G401 (cell line): ENCODE measurements at regions not wholly inside any gene's neighbourhood (a gene's known extent, or its start where the extent isn't known, plus 50 kb on each side); places are given as distances from the start of the nearest gene placed in this dataset.

ENCODE experiments used
- DNase-seq: peaks from one replicate; pipeline ENCODE4 v3.0.0-alpha.2; 2015; ENCODE audit warnings: low spot score
- in situ Hi-C: cut with HindIII; loops from 2 replicates; pipeline ENCODE4 v1.10.0; 2016; ENCODE audit warnings: low sequenced_read_pairs, mixed read lengths

DNA sequence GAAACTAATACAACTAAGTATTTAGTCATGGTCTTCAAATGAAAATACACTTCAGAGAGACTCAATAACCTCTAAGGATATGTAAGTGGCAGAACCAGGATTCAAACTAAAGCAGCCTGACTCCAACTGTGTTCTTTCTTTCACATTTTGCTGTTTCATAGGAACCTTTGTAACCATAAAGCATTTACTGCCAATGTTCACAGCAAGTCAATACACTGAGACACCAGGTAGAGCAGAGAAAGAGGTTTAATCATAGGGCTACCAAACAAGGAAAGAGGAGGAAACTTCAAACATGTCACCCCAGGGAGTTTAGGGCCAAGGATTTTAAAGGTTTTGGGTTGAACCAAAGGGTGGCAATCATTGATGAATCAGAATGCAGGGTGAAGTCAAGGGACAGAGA lies 263.1 kb upstream of the PTGER4 start:
- in situ Hi-C loops, result no loop called here
- DNase-seq, result no peak

DNA sequence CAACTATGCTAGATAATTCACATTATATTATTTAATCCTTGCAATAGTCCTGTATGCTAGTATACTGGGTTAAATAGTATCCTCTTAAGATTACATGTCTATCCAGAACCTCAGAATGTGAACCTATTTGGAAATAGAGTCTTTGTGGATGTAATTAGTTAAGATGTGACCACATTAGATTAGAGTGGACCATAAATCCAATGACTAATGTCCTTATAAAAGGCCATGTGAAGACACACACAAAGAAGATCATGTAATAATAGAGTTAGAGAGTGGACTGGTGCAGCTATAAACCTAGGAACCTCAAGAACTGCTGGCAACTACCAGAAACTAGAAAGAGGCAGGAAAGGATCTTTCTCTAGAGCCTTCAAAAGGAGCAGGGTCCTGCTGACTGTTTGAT lies 263.6 kb upstream of the PTGER4 start:
- DNase-seq, result no peak
- in situ Hi-C loops, result no loop called here

DNA sequence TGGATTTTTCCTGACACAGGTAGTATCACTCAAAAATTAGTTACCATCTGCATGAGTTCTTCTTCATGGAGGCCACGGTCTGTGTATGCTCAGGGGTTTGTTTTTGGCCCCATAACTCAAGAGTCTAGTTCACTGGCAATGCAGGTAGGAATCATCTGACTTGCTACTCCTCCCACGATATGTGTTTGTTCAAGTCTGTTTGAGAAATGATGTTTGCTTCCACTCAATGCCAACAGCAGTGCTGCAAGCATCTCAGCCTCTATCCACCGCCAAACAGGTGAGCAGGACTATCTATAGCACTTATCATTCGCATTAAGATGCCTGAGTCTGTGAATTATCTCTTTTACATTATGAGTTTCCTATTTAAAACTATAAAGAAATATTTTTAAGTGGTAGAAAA lies 264.8 kb upstream of the PTGER4 start:
- no peak for DNase-seq
- in situ Hi-C loops, result no loop called here

DNA sequence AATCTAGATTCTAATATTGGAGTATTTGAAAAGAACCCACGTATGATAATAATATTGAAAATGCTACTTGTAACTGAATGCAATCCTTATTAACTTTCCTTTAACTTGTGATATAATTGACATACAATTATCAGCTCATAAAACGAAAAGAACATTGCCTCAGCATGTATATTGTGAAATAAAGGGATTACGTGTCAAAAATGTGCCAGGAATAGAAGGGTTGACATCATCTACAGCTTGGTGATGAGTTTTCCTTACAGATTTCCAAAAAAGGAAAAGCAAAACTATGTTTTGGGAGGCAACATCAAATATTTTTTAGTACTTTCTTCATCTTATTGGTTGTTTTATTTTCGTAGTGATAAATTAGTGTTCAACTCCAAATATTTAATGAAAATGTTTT lies 266.0 kb upstream of the PTGER4 start:
- in situ Hi-C loops, result no loop called here
- DNase-seq, result no peak

DNA sequence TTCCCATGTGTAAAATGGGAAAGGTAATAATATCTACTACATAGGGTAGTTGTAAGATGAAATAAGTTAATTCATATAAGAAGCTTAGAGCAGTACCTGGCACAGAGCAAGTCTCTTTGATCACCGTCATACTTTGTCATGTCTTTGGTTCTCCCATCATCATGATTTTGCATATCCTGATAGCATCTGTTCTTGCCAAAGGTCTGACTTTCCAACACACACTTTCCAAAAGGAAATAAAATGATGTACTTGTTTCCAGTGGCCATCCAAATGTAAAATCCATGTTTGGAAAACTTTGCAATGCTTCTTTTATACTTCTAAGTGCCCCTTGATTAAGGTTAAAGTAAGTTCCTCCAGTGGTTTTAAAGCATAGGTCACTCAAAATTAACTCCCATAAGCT lies 266.9 kb upstream of the PTGER4 start:
- in situ Hi-C loops, result no loop called here
- no peak for DNase-seq

DNA sequence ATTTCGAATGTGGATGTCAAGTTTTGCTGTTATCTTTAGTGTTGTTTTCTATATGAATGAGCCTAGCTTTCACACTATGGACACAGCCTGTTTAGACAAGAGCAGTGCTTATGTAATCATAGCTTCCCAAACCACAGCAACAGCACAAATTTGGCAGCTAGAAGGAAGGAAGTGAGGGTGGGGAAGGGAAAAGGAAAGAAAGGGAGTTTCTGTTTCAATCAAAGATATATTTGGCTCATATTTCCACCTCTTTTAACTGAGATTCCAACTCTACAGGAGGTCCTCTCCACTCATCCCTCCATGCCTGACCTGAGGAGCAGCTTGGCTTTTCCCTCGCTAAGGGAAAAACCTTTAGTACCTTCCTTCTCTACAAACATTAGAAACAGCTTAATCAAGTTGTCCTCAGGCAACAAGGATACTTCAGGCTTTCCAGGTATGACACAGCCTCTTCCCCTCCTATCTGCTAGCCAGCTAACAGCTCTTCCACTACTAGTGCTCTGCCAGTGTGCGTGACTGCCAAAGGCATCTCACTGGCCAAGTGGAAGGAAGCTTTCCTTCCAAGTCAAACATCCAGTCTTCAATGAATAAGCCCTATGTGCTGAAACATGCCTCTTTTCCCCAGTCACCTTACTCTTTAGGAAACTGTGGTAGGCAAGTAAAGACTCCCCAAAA lies 268.6 kb upstream of the PTGER4 start:
- in situ Hi-C loops, result no loop called here
- DNase-seq, result no peak

DNA sequence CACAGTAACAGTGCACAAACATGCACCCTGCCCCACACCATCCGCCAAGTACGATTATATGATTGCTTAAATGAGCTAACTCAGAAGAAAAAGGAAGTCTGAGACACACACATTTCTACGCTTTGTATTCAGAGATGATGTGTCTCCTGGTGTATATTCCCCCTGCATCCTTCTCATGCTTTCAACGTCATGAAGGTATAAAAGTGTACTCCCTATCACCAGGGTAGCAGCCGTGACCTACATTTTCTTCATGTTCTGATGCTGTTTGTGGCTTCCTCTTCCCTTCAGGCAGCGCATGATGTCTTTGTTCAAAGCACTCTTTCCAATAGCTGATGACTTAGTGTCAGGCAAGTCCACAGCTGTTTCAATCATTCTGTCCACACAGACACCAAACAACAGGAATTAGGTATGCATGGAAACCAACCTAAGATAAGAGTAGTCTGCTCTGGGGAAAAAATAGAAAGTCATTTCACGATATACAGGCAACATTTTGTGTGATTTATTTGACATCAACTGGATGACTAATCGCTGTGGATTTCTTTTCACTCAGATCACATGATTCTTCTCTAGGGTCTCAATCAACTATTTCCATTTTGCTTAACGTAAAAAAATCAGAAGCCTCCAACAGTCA lies 269.4 kb upstream of the PTGER4 start:
- no peak for DNase-seq
- in situ Hi-C loops, result no loop called here

DNA sequence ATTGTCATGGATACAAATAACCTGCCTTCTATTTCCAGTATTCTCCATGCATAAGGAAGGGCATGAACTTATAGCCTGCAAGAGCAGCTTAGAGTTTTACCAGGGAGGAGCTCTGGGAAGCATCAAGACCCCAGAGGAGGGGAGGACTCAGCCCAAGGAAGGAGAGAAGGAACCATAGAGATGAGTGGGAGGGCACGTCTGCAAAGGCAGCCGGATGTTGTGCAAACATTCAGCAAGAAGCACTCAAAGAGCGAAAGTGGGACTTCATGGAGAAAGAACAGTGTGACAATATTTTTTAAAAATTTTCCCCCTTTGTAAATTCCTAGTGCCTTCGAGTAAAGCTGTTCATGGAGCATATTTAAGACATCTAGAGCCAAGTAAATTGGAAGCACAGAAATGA lies 270.1 kb upstream of the PTGER4 start:
- in situ Hi-C loops, result no loop called here
- DNase-seq, result no peak

DNA sequence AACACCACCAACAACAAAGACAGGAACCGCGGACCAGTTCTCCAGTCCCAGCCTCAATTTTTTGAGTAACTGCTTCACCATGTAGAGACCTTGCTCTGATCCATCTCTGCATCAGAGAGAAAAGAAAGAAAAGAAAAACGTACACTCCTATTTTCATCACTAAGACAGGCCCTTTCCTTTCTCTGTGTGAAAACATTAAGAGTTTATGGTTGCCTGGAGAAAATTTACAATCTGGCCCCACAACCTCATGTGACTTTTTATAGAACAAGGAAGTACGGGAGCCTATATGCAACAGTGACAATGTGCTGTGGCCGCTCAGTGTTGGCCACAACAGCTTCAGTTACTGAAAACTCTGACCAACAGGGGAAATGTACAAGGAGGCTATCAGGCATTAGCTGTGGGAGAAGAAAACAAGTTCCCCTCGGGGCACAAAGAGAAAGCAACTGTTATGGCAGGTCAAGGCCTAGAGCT lies 272.9 kb upstream of the PTGER4 start:
- in situ Hi-C loops, result no loop called here
- DNase-seq, result no peak

DNA sequence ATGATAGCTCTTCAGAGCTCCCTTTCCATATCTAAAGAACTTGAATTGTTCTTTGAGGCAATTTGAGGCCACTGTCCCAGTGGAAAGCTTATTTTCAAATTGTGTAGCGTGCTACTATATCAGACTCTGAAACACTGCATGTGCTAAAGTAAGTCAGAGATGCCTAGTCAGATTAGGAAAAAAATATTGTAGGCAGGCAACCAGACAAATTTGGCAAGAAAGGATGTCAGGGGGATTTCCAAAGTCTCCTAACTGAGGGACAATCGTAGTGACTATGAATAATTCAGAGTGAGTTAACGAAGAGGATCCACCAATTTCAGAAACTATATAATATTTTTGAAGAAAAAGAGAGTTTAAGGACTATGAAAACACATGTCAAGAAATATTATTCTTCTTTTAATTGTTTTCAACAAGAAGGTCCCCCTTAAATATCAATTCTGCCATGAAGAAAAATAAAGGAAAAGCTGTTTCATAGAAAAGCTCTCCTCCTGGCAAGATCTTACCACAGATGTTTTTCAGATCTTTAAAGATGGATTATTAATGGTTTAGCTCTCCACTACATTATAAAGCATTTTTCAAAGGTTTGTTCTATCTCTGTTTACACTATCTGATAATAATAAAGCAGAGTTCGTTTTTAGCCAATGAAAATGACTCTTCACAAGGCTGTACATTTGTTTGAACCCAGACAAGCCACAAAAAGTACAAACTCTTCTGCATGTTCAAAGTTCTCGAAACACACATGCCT lies 273.5 kb upstream of the PTGER4 start:
- in situ Hi-C loops, result no loop called here

DNA sequence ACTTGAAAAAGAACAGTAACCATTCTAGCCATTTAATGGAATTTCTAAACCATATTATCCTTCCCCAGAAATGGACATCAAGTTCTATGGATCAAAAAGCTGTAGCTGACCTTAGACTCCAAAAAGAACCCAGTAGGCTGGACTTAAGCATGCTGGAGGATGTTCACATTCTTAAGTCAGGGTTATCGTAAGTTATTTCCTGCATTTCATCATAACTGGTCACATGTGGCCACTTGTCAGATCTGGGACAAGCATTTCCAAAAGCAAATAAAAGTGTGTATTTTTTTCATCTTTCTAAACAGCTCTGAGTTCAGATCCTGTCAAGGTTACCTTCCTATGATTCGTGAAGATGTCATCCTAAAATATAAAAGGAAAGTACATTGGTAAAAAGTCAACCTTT lies 274.5 kb upstream of the PTGER4 start:
- DNase-seq, result no peak
- in situ Hi-C loops, result no loop called here

More for the DNA sequence above, 273.5 kb upstream of the PTGER4 start:
- no peak for DNase-seq

DNA sequence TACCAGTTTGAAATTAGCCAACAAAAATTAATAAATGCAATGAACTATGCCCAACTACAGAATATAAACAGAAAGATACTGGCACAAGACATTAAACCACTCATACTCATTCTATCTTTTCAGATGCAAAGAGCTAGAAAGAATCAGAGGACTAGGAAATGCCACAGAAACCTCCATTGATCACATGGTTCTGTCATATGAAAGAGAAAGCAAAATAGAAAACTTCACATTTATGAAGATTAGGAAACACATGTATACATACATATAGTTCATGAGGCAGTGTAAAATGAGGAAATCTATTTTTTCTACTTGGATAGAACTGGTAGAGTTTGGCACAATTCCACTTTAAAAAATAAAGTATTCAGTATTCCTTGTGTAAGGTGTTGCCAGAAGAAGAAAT lies 275.1 kb upstream of the PTGER4 start:
- in situ Hi-C loops, result no loop called here
- no peak for DNase-seq

DNA sequence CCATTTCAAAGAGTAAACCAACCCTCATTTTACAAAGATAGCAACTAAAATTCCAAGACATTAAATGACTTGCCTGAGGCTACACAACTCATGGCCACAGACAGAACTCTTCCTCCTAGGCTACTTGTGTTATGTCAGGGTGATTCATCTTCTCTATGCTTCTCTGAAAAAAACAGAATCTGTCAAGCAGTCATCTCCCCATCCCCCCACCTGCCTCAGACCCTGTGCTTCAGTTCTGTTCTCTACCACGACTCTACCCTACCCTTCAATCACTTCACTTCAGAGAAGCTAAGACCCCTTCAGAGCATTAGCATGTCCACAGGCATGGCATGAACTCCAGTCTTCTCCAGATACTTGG lies 277.7 kb upstream of the PTGER4 start:
- no peak for DNase-seq
- in situ Hi-C loops, result no loop called here

DNA sequence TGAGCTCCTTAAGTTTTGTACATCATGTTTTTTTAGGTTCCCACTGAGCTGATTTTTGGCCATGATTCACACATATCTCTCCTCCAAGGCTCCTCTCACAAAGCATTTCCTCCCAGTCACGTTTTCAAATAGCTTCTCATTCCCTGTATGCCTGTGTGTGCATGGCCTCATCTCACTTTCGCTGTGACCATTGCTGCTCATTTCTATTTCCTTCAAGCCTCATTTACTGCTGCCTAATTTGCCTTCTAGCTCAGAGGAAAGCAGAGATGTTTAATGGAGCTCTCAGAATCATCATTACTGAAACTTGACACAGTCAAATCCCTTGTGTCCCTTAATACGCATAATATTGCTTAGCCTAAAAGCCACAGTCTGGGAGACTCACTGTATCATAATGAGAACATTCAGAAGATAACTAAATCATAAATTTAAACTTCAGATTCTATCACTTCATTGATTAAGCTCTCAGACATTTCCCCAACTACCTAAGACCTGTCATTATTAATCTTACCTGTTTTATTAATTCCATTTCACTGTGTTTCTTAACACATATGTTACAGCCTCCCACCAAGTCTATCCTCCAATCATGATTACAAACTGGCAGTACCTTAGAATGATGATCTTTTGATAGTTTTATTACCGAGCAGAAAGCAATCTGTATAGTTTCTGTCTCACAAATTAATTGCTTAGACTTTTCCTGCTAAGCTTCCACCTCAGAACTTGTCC lies 278.3 kb upstream of the PTGER4 start:
- DNase-seq, result no peak
- in situ Hi-C loops, result no loop called here

DNA sequence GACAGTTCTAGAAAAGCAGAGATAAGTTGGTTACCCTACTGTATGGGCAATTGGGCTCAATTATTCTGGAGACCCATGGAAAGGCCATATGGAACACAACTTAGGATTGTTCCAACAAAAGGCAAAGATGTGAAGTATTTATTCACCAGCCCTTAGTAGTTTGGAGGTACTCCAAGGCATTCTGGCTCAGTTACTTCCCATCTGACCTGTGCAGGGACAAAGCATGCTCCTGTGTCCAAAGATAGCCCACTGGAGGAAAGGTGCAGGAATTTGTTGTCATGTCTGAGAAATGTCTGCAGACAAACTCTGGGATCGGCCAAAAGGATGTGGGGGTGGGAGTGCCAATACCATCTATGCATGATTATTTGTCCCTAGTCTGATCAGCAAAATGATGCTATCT lies 279.5 kb upstream of the PTGER4 start:
- no peak for DNase-seq
- in situ Hi-C loops, result no loop called here

DNA sequence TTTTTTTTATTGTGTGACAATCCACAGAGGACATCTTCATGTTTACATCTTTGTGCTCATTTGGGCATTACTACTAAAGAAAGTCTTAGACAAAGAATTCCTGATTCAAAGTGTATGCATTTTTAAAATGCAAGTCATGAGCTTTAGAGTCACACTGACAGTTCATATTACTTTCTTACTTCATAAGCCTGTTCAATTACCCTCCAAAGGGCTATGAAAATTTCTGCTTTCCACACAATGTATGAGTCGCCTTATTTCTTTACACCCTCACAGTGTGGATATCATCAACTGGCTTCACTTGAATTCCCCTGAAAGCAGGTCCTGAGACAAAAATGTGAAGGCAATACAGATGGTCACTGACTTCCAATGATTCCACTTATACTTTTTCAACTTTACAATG lies 280.4 kb upstream of the PTGER4 start:
- DNase-seq, result no peak
- in situ Hi-C loops, result no loop called here

DNA sequence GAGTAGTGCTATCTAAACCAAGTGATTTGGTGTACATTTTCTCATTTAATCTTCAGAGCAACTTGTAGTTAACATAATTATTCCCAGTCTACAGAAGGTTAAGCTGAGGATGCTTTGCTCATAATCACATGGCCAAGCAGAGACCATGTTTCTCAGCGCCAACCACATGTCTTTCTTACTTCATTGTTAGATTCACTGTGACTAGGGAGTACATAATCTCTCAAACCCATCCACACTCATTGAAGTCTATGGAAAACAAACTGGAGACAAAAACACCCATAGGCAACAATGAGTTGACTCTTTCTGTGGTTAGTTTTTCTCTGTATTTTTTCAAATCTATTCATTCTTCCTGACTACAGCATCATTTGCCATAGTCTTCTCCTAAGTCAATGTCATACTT lies 281.7 kb upstream of the PTGER4 start:
- no peak for DNase-seq
- in situ Hi-C loops, result no loop called here

DNA sequence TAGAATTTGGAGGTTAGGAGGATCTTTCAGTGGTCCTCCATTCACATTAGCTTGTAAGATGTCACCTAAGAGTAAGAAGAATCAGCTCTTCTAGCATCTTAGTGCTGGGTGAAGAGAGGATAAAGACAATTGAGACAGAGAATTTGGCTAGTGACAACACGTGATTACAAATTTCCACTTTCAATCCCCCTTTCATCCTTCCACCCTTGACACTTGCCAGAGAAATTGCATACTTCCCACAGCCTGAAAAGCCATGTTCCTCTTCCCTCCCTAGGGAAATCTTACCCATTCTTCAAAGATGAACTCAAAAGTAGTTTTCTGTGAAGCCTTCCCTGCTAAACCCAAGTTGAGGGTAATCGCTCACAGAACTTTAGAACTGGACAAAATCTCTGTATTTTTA lies 282.6 kb upstream of the PTGER4 start:
- DNase-seq, result no peak
- in situ Hi-C loops, result no loop called here

DNA sequence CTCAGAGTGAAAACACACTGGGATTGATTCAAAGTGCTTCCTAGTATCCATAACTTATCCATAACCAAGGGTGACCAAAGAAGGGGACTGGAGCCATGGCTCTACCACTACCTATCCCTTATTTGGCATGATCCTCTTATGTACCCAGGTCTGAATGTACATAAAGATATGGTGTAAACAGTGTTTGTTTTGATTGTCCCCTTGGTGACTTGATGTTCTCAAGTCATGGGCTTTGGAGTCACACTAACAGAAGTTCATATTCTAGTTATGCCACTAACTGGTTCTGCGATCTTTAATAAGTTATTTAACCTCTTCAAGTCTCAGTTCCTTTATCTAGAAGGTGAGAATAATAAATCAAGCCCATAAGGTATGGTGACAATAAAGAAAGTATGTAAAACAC lies 283.4 kb upstream of the PTGER4 start:
- in situ Hi-C loops, result no loop called here
- DNase-seq, result no peak

DNA sequence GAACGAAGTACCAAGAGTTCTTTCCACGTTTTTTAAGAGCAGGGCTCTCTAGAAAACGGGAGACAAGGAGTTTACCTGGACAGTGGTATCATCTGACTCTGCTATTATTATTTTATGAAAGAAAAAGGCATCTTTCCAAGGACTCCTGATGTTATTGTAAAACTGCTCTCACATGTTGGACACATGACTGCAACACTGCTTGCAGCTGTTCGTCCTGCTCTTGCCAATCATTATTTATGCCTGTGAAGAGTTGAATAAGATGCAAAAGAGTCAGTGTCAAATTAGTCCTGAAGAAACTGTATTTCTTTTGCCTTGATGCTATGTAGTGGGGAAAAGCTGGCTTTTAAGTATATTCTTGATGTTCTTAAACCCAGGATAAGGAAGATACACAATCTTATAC lies 284.5 kb upstream of the PTGER4 start:
- in situ Hi-C loops, result no loop called here
- DNase-seq, result no peak
